Esophagus mucosa (tissue), 1 donor: ENCODE measurements at regions not wholly inside any gene's neighbourhood (a gene's known extent, or its start where the extent isn't known, plus 50 kb on each side); places are given as distances from the start of the nearest gene placed in this dataset.
A peak's percentile ranks its signal among the peaks of the same experiment; 100 is the strongest.

ENCODE experiments used
- ATAC-seq: fragments of 200-7000 bp; cut with Tn5 transposase; one replicate; pipeline ENCODE4 v1.9.1; 2020
- donor health status: DM: yes; HTN: yes; CAD: no.

- ATAC-seq, result no peak
Observed at GRCh38 chr9:103627731-103628130, 466.4 kb upstream of the SMC2 start.

DNA sequence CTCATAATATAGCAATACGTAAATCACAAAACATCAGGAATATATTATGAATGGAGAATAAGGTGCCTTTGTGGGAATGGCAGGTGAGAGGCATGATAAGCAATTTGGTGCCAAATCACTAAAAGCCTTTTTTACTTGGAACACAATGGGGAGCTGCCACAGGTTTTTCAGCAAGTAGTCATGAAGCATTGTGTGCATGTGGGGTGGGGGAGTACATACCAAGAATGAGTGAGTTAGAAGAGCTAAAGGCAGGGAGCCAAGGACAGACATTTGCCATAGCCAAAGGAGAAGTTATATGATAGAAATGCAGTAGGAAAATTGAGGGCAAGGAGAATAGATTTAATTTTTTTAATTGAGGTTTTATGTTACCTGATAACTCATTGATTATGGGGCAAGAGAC, 445.0 kb upstream of the SMC2 start:
- no peak for ATAC-seq

GRCh38 chr9:103658156-103658555, 436.0 kb upstream of the SMC2 start:
- ATAC-seq, result no peak

DNA sequence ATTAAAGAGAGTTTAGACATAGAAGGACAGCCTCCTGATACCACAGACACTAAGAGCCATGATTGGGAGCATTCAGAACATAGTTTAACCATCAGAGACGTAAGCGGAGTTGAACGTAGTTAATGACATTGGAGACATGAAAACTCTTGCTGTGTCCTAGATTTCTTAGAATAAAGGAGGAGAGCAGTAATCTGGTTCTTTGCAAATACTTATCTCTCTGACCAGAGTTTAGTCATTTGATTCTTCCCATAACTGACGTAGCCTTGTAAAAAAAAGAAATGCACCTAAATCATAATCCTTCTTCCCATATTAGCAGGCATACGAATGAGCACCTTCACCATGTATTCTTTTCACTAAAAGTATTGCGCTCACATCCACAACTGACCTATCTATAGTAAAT, 433.3 kb upstream of the SMC2 start:
- ATAC-seq, result no peak

DNA sequence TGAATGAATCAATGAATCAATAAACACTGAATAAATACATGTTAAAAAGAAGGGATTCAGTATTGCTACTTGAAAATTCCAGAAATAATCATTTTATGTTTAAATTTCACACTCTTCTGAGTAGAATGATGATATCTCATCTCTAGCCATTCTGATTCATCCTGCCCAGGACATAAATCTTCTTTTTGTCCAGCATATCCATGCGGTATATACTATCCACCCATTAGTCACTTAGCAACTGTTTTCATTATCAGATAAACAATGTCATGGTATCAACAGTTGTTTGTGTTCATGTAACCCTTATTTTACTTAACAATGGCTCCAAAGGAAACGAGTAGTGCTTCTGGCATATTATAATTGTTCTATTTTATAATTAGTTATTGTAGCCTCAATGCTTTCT, 432.4 kb upstream of the SMC2 start:
- ATAC-seq, result no peak

DNA sequence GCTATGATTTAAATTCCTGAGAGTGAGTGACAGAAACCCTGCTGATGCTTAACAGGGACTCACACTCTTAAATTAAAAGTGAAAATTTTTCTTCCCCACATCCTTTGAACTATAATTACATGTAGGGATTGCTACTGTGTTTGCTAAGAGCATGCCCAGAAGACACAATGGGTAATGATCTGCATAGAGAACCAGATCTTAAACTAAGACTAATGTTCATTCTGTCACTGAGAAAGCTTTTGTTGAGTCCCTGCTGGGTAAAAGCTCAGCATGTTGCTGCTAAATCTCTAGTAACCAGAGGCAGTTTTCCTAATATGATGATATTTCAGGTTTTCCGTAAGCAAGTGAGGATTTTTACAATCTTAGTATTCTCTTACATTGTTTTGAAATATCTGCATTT, 424.8 kb upstream of the SMC2 start:
- ATAC-seq, result no peak

DNA sequence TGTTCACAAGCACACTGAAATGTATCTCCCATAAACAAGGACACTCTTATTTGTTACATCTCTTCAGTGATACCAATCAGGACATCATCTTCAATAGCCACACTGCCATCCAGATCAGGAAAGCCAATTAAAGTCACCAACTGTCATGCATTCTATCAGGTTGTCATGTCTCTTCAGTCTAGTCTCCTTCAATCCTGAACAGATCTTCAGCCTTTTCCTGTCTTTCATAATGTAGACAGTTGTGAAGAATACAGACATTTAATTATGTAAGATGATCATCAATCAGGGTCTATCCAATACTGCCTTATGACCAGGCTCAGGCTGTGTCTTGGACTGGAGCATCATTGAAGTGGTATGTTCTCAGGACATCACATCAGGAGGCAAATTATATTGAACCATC, 419.8 kb upstream of the SMC2 start:
- ATAC-seq, result no peak

DNA sequence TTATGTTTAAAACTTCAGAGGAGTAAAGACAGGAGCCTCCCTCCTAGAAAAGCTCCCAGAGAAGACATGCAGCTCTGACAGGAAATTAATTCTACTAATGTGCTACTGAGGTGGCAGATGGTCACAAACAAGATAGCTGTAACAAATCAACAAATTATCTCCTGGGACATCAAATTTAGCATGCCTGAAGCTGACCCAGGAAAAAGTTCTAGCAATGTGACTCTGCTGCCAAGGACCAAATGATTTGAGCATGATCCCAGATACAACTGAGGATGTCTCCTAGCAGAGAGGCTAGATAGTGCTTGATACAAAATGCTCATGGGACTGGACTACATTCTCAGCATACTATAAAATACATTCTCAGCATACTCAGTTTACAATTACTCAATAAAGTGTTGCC, 413.5 kb upstream of the SMC2 start:
- ATAC-seq, result no peak

GRCh38 chr9:103681435-103681834, 412.7 kb upstream of the SMC2 start:
- ATAC-seq, result no peak

- no peak for ATAC-seq
Observed at GRCh38 chr9:103700195-103700962, 393.7 kb upstream of the SMC2 start.

DNA sequence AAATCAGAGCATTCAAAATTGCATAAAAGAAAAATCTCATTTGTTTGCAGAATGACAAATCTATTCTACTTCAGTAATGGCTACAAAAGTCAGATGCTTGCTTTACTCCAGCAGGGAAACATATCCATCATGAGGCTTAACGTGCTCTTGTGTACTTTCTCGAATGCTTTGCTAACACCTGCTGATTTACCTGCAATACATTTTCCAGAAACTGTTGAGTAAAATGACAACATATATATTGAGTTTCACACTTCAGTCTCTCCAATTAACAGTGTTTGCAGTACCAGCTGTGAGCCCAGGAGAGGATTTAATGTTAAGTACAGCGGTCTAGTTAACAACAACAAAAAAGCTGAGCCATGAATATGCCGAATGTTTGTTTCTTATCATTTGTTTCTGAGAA, 391.5 kb upstream of the SMC2 start:
- no peak for ATAC-seq

GRCh38 chr9:103707181-103707580, 386.9 kb upstream of the SMC2 start:
- ATAC-seq, result no peak

DNA sequence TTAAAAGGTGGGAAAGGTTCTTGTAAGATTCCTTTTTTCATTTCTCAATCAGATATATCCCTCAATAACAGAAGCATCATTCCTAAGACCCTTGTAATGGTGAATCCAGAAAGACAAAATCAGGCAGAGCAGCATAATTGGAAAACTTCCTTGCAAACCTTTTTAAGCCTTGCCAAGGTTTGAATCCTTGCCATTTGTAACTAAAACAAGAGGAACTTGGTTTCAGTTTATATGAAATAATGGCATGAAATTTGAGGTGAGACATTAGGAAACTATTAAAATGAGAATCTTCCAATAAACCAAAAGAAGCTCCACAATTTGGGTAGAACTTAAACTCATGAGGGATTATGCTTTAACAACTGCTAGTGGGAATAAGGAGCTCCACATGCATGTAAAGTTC, 384.7 kb upstream of the SMC2 start:
- ATAC-seq, result no peak

GRCh38 chr9:103713631-103714030, 380.5 kb upstream of the SMC2 start:
- ATAC-seq, result no peak

DNA sequence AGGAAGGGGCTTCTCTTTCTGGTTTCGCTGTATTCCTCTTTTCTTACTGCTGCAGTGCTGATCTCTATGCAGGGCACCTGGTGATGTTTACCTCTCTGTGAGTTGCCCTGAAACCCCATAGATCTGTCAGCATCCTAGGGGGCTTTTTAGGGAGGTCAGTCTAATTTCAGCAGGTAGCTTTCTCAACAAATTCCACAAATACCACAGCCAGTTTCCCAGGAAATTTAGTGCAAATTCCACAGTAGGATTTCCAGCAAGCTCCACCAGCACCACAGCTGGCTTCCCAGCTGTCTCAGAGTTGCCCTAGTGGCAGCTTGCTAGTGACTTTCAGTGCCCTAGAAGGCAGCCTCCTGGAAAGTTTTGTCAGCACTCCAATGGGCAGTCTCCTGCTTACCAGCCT, 379.1 kb upstream of the SMC2 start:
- no peak for ATAC-seq

DNA sequence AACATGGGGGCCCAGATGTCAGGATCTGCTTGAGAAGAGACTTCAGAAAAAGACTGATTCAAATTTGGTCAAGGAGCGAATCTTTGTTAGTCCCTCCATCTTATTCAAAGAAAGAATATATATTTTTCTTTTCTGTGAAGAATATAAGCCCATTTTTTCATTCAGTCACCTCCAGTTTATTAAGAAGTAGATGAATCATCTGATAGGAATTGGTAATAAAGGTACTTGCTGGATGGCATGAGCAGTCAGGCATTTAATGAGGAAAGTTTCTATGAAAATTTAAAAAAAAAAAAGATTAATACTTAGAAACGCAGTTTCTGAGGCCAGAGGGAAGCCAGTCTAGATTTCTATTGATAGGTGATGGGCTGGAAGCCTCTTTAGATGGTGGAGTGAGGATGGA, 373.1 kb upstream of the SMC2 start:
- no peak for ATAC-seq

- no peak for ATAC-seq
Observed at GRCh38 chr9:103730866-103731265, 363.2 kb upstream of the SMC2 start.

DNA sequence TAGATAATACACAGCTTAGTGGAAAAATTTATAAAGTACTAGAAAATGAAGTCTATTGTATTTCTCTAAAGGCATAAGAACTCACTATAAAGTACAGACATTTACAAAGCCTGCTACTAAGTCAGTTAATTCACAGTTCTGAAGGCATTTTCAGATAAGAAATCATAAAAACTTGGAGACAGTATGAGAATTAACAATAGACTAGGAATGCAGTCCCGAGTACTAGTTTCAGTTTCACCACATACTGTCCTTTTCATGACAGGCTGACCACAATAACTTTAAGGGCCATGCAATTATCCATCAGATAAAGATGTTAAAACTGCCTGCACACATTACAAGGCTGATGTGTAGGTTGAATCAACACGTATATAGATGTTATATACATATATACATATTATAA, 362.6 kb upstream of the SMC2 start:
- ATAC-seq, result no peak

DNA sequence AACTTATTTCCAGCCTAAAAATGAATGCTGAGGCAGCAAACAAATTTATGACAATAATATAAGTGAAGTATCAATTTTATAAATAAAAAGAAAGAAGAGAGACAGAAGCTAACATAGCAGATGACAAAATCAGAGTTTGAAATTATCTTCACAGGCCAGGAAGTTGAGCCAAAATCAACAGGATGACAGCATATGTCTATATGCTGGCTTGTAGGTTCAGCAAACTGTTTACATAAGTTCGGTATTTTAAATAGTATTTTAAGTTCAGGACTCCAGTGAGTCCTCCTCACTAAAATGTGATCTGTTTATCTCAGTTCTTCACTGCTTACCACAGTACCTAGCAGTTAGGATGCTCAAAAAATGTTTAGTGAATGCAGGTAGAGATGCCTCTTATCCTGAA, 359.6 kb upstream of the SMC2 start:
- ATAC-seq, result no peak

DNA sequence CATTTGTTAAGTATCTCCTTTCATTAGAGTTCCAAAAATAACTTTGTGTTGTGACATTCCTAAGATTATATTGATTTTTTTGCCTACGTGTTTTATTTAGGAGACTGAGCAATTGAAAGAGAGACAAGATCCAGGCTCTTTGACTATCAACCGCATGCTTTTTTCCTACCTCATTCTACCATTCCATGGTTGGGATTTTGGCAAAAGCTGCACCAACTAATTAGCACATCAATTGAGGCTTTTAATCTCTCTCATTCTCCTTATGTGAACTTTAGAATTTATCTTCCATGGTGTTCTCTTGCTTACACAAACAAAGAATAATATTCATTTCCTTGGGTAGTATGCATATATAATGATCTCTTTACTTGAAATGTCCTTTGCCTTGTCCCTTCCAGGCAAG, 338.7 kb upstream of the SMC2 start:
- no peak for ATAC-seq

GRCh38 chr9:103755986-103756385, 338.1 kb upstream of the SMC2 start:
- ATAC-seq, result peak; percentile 69

GRCh38 chr9:103757062-103757461, 337.0 kb upstream of the SMC2 start:
- peak; percentile 48 for ATAC-seq

DNA sequence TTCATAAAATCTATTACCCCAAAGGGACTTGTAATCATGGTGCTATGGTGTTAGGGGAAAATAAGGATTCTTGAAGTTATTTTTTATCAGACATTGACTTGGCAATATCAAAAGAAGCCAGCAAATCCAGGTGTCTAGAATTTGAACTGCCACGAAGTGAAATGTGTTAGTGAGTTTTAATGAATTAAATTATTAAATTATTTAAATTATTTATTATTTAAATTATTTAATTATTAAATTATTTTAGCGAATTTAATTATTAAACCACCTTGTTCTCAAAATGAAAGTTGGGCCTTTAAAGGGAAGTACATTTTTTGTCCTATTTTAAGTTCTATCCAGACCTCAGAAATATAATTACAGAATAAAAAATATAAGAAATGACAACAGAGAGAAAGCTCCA, 332.6 kb upstream of the SMC2 start:
- no peak for ATAC-seq

- no peak for ATAC-seq
Observed at GRCh38 chr9:103789686-103790085, 304.4 kb upstream of the SMC2 start.

DNA sequence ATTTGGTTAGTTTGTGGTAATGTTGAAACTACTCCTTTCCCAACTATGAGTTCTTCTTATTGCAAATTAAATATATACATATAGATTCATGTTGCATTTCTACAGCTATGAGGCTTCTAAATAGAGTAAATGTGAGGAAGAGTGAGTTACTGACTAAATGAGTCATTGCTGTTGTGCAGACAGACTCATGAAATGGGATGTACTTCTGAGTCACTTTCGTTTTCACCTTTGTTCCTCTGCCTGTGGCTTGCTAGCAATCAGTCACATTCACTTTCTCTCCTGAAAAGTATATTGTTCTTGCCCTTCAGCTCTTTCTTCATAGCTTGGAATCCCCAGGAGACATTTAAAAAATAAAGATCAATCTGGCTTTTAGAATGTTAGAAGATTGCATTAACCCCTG, 295.5 kb upstream of the SMC2 start:
- ATAC-seq, result peak; percentile 81
